Mesenteric fat pad (tissue), 1 donor: ENCODE measurements at regions not wholly inside any gene's neighbourhood (a gene's known extent, or its start where the extent isn't known, plus 50 kb on each side); places are given as distances from the start of the nearest gene placed in this dataset.

Experiments
- DNase-seq: peaks from one replicate; pipeline ENCODE4 v3.0.0-alpha.2; 2020; ENCODE audit warnings: low spot score
- donor health status: DM: yes; HTN: yes; CAD: no.

- DNase-seq, result no peak
These were observed 1085.5 kb downstream of the BRD1 start for GRCh38 chr22:48742191-48742555.

GRCh38 chr22:48741540-48741939, 1086.1 kb downstream of the BRD1 start:
- DNase-seq, result peak; percentile 51

GRCh38 chr22:48740731-48741405, 1086.8 kb downstream of the BRD1 start:
- peak; percentile 82 for DNase-seq

- peak; percentile 53 for DNase-seq
These were observed 1087.5 kb downstream of the BRD1 start for GRCh38 chr22:48740086-48740730.

GRCh38 chr22:48739348-48740085, 1088.2 kb downstream of the BRD1 start:
- peak; percentile 60 for DNase-seq

GRCh38 chr22:48738204-48738980, 1089.3 kb downstream of the BRD1 start:
- DNase-seq, result peak; percentile 75

GRCh38 chr22:48737461-48738203, 1090.0 kb downstream of the BRD1 start:
- DNase-seq, result no peak

GRCh38 chr22:48736593-48737460, 1090.8 kb downstream of the BRD1 start:
- DNase-seq, result no peak

- DNase-seq, result no peak
These were observed 1092.7 kb downstream of the BRD1 start for GRCh38 chr22:48734961-48735360.

- no peak for DNase-seq
These were observed 1093.3 kb downstream of the BRD1 start for GRCh38 chr22:48734359-48734758.

GRCh38 chr22:48729499-48730171, 1098.0 kb downstream of the BRD1 start:
- DNase-seq, result no peak

GRCh38 chr22:48727454-48728058, 1100.1 kb downstream of the BRD1 start:
- DNase-seq, result no peak

GRCh38 chr22:48724899-48725298, 1102.8 kb downstream of the BRD1 start:
- DNase-seq, result no peak

GRCh38 chr22:48722661-48723060, 1105.0 kb downstream of the BRD1 start:
- DNase-seq, result no peak

GRCh38 chr22:48721395-48721669, 1106.3 kb downstream of the BRD1 start:
- DNase-seq, result no peak

- no peak for DNase-seq
These were observed 1106.8 kb downstream of the BRD1 start for GRCh38 chr22:48720662-48721394.

- no peak for DNase-seq
These were observed 1107.6 kb downstream of the BRD1 start for GRCh38 chr22:48719978-48720661.
